ENCODE measurements at regions not wholly inside any gene's neighbourhood (a gene's known extent, or its start where the extent isn't known, plus 50 kb on each side); places are given as distances from the start of the nearest gene placed in this dataset.

- DNase-seq (ENCODE audit: low read depth, low spot score) (no peak), FAIRE-seq (no peak)
- H2AFZ ChIP-seq (ENCODE audit: control insufficient read depth, low read length), result no peak overlapping the region
- H3K4me3 ChIP-seq (ENCODE audit: control insufficient read depth in 2 of 3, extremely low read depth in 1 of 3, insufficient read depth in 2 of 3, low read depth in 1 of 3, low read length in 3 of 3), result no peak overlapping the region
- no peak overlapping the region for H3K9ac ChIP-seq (ENCODE audit: control insufficient read depth, extremely low read depth, insufficient read depth, low read length)
- dilution Hi-C loops (cut with MboI; ENCODE audit: extremely low pct_ligation_motif_present, low sequenced_read_pairs), result no loop called here
- H3K27ac ChIP-seq (ENCODE audit: control insufficient read depth, insufficient read depth, low read length), result no peak overlapping the region
- H3K79me2 ChIP-seq (ENCODE audit: control insufficient read depth, insufficient read depth, low read length), result no peaks in the 10 kb centered on the region
- no peaks in the 10 kb centered on the region for H3K9me1 ChIP-seq (ENCODE audit: control insufficient read depth, extremely low read depth, insufficient read depth, low read length)
- H3K9me3 ChIP-seq (ENCODE audit: control insufficient read depth, low read depth, low read length), result peaks cover 2% of the 10 kb centered on the region
- TF ChIP-seq, protein P1, sequence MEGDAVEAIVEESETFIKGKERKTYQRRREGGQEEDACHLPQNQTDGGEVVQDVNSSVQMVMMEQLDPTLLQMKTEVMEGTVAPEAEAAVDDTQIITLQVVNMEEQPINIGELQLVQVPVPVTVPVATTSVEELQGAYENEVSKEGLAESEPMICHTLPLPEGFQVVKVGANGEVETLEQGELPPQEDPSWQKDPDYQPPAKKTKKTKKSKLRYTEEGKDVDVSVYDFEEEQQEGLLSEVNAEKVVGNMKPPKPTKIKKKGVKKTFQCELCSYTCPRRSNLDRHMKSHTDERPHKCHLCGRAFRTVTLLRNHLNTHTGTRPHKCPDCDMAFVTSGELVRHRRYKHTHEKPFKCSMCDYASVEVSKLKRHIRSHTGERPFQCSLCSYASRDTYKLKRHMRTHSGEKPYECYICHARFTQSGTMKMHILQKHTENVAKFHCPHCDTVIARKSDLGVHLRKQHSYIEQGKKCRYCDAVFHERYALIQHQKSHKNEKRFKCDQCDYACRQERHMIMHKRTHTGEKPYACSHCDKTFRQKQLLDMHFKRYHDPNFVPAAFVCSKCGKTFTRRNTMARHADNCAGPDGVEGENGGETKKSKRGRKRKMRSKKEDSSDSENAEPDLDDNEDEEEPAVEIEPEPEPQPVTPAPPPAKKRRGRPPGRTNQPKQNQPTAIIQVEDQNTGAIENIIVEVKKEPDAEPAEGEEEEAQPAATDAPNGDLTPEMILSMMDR (optimal IDR thresholded peaks at IDR 0.05 in 1 of 3, IDR thresholded peaks at IDR 0.05 in 1 of 3, conservative IDR thresholded peaks at IDR 0.05 in 1 of 3; ENCODE audit: extremely low read depth in 1 of 3, insufficient read depth in 2 of 3, low read length in 3 of 3), result no peak
- TF ChIP-seq EZH2 (IDR thresholded peaks at IDR 0.05; ENCODE audit: low read length), result no peak
- H3K27me3 ChIP-seq (ENCODE audit: control insufficient read depth, extremely low read depth, insufficient read depth, low read length), result no peaks in the 10 kb centered on the region
- H3K4me2 ChIP-seq (ENCODE audit: control insufficient read depth, extremely low read depth, insufficient read depth, low read depth, low read length), result no peak overlapping the region
- H4K20me1 ChIP-seq (ENCODE audit: control insufficient read depth, extremely low read depth, insufficient read depth, low read length), result no peaks in the 10 kb centered on the region
- no peaks in the 10 kb centered on the region for H3K36me3 ChIP-seq (ENCODE audit: control insufficient read depth in 2 of 2, extremely low read depth in 1 of 2, insufficient read depth in 2 of 2, low read length in 2 of 2)
- no peaks in the 10 kb centered on the region for H3K4me1 ChIP-seq (ENCODE audit: control insufficient read depth, extremely low read depth, insufficient read depth, low read length)
These were observed 1290.9 kb upstream of the ATXN8OS start for GRCh38 chr13:68816715-68817114.

GRCh38 chr13:68813180-68813796, 1294.3 kb upstream of the ATXN8OS start:
- FAIRE-seq, result no peak
- Histone ChIP-seq H4K20me1 (ENCODE audit: control insufficient read depth, extremely low read depth, insufficient read depth, low read length) (no peaks in the 10 kb centered on the region), H3K4me2 (ENCODE audit: control insufficient read depth, extremely low read depth, insufficient read depth, low read depth, low read length) (no peak overlapping the region), H3K9ac (ENCODE audit: control insufficient read depth, extremely low read depth, insufficient read depth, low read length) (no peak overlapping the region), H3K9me3 (ENCODE audit: control insufficient read depth, low read depth, low read length) (peaks cover 2% of the 10 kb centered on the region), H3K27ac (ENCODE audit: control insufficient read depth, insufficient read depth, low read length) (no peak overlapping the region), H3K36me3 (ENCODE audit: control insufficient read depth in 2 of 2, extremely low read depth in 1 of 2, insufficient read depth in 2 of 2, low read length in 2 of 2) (no peaks in the 10 kb centered on the region), H3K27me3 (ENCODE audit: control insufficient read depth, extremely low read depth, insufficient read depth, low read length) (no peaks in the 10 kb centered on the region), H2AFZ (ENCODE audit: control insufficient read depth, low read length) (no peak overlapping the region), H3K79me2 (ENCODE audit: control insufficient read depth, insufficient read depth, low read length) (no peaks in the 10 kb centered on the region), H3K9me1 (ENCODE audit: control insufficient read depth, extremely low read depth, insufficient read depth, low read length) (no peaks in the 10 kb centered on the region), H3K4me1 (ENCODE audit: control insufficient read depth, extremely low read depth, insufficient read depth, low read length) (no peaks in the 10 kb centered on the region), H3K4me3 (ENCODE audit: control insufficient read depth in 2 of 3, extremely low read depth in 1 of 3, insufficient read depth in 2 of 3, low read depth in 1 of 3, low read length in 3 of 3) (no peak overlapping the region)
- no peak for DNase-seq (ENCODE audit: low read depth, low spot score)
- dilution Hi-C loops (cut with MboI; ENCODE audit: extremely low pct_ligation_motif_present, low sequenced_read_pairs), result no loop called here
- TF ChIP-seq, protein P1 (optimal IDR thresholded peaks at IDR 0.05 in 1 of 3, IDR thresholded peaks at IDR 0.05 in 1 of 3, conservative IDR thresholded peaks at IDR 0.05 in 1 of 3; ENCODE audit: extremely low read depth in 1 of 3, insufficient read depth in 2 of 3, low read length in 3 of 3), result no peak
- no peak for TF ChIP-seq EZH2 (IDR thresholded peaks at IDR 0.05; ENCODE audit: low read length)

Measured in keratinocyte (primary cell).